ENCODE measurements at regions not wholly inside any gene's neighbourhood (a gene's known extent, or its start where the extent isn't known, plus 50 kb on each side); places are given as distances from the start of the nearest gene placed in this dataset.

GRCh38 chr7:69534461-69535041 is 63.7 kb upstream of the AUTS2 start:
- TF ChIP-seq CTCF (conservative IDR thresholded peaks at IDR 0.05; ENCODE audit: low read depth, low read length) (no peak), MAZ (IDR thresholded peaks at IDR 0.05; ENCODE audit: borderline replicate concordance, low read depth, low read length) (no peak), RFX5 (IDR thresholded peaks at IDR 0.05; ENCODE audit: low read depth, low read length) (no peak), POLR2A (IDR thresholded peaks at IDR 0.05; ENCODE audit: low read depth, low read length) (no peak), MXI1 (IDR thresholded peaks at IDR 0.05; ENCODE audit: borderline replicate concordance, low read depth, low read length) (no peak), MAFK (IDR thresholded peaks at IDR 0.05; ENCODE audit: low read depth, low read length) (no peak), BHLHE40 (IDR thresholded peaks at IDR 0.05; ENCODE audit: low read depth, low read length) (no peak), RCOR1 (IDR thresholded peaks at IDR 0.05; ENCODE audit: insufficient replicate concordance, low read length) (no peak), CHD1 (IDR thresholded peaks at IDR 0.05; ENCODE audit: low read depth, low read length) (no peak), CEBPB (IDR thresholded peaks at IDR 0.05; ENCODE audit: low read depth, low read length) (no peak), FOS (IDR thresholded peaks at IDR 0.05; ENCODE audit: low read depth, low read length) (no peak), SMC3 (IDR thresholded peaks at IDR 0.05; ENCODE audit: low read depth, low read length) (no peak), RAD21 (IDR thresholded peaks at IDR 0.05; ENCODE audit: low read length) (no peak), ELK1 (IDR thresholded peaks at IDR 0.05; ENCODE audit: borderline replicate concordance, low read depth, low read length) (no peak)

All from IMR-90 (cell line).